PC-9 (cell line): ENCODE measurements at regions not wholly inside any gene's neighbourhood (a gene's known extent, or its start where the extent isn't known, plus 50 kb on each side); places are given as distances from the start of the nearest gene placed in this dataset.
"Not testable (repeated sequence)": the region's sequence is repeated elsewhere in the genome, so short reads cannot be mapped to it uniquely, and the experiment has no call there.

Experiments
- BruUV-seq: library from RNA; stranded (reverse); fragments of 400-500 nt; replicated peaks from 2 replicates; lab custom pipeline; 2021; lab: Mats Ljungman, UMichigan
- CTCF ChIA-PET: fragments of 300-600 bp; sonication (Branson Sonifier 250); formaldehyde crosslinking; loops from one replicate; lab custom pipeline; 2022; ENCODE audit warnings: antibody characterized with exemption; lab: Charles Lee
- POLR2A ChIA-PET: fragments of 300-600 bp; sonication (Branson Sonifier 250); formaldehyde crosslinking; loops from one replicate; lab custom pipeline; 2022; ENCODE audit warnings: antibody characterized with exemption; ENCODE audit not compliant: unreplicated experiment; lab: Charles Lee
- DNase-seq, 2 experiments: peaks; one replicate each; pipeline versions ENCODE4 v3.0.0 to v3.0.0-alpha.2; 2015 to 2022; ENCODE audit warnings: mixed read lengths in 1 of 2
- H2AFZ ChIP-seq: fragments of 200-600 bp; sonication (generic); 2 replicates; pipeline ENCODE4 v1.8.1; 2017; ENCODE audit warnings: antibody characterized with exemption
- H3F3A ChIP-seq: fragments of 200-600 bp; sonication (generic); 2 replicates; pipeline ENCODE4 v1.8.1; 2017; ENCODE audit warnings: antibody characterized with exemption, mild to moderate bottlenecking, low read depth; ENCODE audit not compliant: insufficient read depth
- H3K27ac ChIP-seq: fragments of 200-600 bp; sonication (generic); 2 replicates; pipeline ENCODE4 v1.6.1; 2016; ENCODE audit warnings: mixed run types
- H3K27me3 ChIP-seq: fragments of 200-600 bp; sonication (generic); 2 replicates; pipeline ENCODE4 v1.6.1; 2016; ENCODE audit warnings: low read depth, mixed run types; ENCODE audit not compliant: insufficient read depth
- H3K36me3 ChIP-seq: fragments of 200-600 bp; sonication (generic); 2 replicates; pipeline ENCODE4 v1.6.1; 2016; ENCODE audit warnings: low read depth, mixed run types
- H3K4me1 ChIP-seq: fragments of 200-600 bp; sonication (generic); replicated peaks from 2 replicates; pipeline ENCODE4 v1.6.1; 2016; ENCODE audit warnings: mixed run types; ENCODE audit not compliant: insufficient read depth
- H3K4me2 ChIP-seq: fragments of 200-600 bp; sonication (generic); 2 replicates; pipeline ENCODE4 v1.6.1; 2017; ENCODE audit warnings: mixed run types
- H3K4me3 ChIP-seq: fragments of 200-600 bp; sonication (generic); 2 replicates; pipeline ENCODE4 v1.6.1; 2016; ENCODE audit warnings: mixed run types
- H3K79me2 ChIP-seq: fragments of 200-600 bp; sonication (generic); 2 replicates; pipeline ENCODE4 v1.6.1; 2017; ENCODE audit warnings: low read depth, mixed run types
- H3K9me2 ChIP-seq: fragments of 200-600 bp; sonication (generic); 2 replicates; pipeline ENCODE4 v1.8.1; 2017; ENCODE audit warnings: mild to moderate bottlenecking; ENCODE audit not compliant: insufficient read depth
- H3K9me3 ChIP-seq: fragments of 200-600 bp; sonication (generic); 2 replicates; pipeline ENCODE4 v1.8.1; 2016; ENCODE audit warnings: low read depth; ENCODE audit not compliant: insufficient read depth
- H4K20me1 ChIP-seq: fragments of 200-600 bp; sonication (generic); 2 replicates; pipeline ENCODE4 v1.8.1; 2017; ENCODE audit not compliant: insufficient read depth
- EZH2 ChIP-seq: fragments of 200-600 bp; sonication (generic); IDR thresholded peaks from 2 replicates; pipeline ENCODE4 v1.8.0; 2017; ENCODE audit warnings: antibody characterized with exemption, low read depth
- intact Hi-C: fragments of 100-400 bp; cut with micrococcal nuclease; formaldehyde crosslinking; loops from one replicate; pipeline ENCODE4 v1.10.0; 2022; ENCODE audit not compliant: unreplicated experiment
- TF ChIP-seq, protein P1 (sequence below): fragments of 200-600 bp; sonication (generic); conservative IDR thresholded peaks from 2 replicates; pipeline ENCODE4 v1.6.1; 2017; ENCODE audit warnings: mixed run types, antibody characterized with exemption, mild to moderate bottlenecking, moderate library complexity

DNA sequence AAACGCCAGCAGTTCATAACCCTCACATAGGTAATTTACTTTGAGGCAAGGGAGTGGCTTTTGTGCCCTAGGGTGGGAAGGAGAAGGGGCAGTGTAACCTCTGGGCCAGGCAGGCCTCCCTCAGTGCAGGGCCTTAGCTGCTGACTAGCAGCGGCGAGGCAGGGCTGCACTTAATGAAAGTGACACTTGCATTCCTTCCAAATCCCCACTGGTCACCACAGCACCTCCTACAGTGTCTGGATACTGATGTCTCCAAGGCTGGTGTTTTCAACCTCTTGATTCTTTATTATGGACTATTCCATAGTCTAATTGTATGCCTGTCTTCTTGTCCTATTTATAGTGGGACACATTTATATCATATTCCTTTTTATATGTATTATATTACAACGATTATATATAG, 152.7 kb downstream of the LY86 start:
- H3K9me2 ChIP-seq, result no peaks in the 10 kb centered on the region
- intact Hi-C loops, result no loop called here
- TF ChIP-seq EZH2, result no peak
- TF ChIP-seq, protein P1, sequence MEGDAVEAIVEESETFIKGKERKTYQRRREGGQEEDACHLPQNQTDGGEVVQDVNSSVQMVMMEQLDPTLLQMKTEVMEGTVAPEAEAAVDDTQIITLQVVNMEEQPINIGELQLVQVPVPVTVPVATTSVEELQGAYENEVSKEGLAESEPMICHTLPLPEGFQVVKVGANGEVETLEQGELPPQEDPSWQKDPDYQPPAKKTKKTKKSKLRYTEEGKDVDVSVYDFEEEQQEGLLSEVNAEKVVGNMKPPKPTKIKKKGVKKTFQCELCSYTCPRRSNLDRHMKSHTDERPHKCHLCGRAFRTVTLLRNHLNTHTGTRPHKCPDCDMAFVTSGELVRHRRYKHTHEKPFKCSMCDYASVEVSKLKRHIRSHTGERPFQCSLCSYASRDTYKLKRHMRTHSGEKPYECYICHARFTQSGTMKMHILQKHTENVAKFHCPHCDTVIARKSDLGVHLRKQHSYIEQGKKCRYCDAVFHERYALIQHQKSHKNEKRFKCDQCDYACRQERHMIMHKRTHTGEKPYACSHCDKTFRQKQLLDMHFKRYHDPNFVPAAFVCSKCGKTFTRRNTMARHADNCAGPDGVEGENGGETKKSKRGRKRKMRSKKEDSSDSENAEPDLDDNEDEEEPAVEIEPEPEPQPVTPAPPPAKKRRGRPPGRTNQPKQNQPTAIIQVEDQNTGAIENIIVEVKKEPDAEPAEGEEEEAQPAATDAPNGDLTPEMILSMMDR, result no peak
- DNase-seq, result no peak
- no peaks in the 10 kb centered on the region for H3K9me3 ChIP-seq
- H3K27me3 ChIP-seq, result no peaks in the 10 kb centered on the region
- H3F3A ChIP-seq, result no peaks in the 10 kb centered on the region
- H2AFZ ChIP-seq, result no peak overlapping the region
- no peaks in the 10 kb centered on the region for H3K79me2 ChIP-seq
- no peaks in the 10 kb centered on the region for H3K36me3 ChIP-seq
- H3K4me3 ChIP-seq, result no peak overlapping the region
- H3K27ac ChIP-seq, result no peak overlapping the region
- ChIA-PET POLR2A (no interaction called here), CTCF (no interaction called here)
- no peaks in the 10 kb centered on the region for H4K20me1 ChIP-seq
- H3K4me1 ChIP-seq, result no peaks in the 10 kb centered on the region
- no peak overlapping the region for H3K4me2 ChIP-seq
- BruUV-seq, result no TSS peak

DNA sequence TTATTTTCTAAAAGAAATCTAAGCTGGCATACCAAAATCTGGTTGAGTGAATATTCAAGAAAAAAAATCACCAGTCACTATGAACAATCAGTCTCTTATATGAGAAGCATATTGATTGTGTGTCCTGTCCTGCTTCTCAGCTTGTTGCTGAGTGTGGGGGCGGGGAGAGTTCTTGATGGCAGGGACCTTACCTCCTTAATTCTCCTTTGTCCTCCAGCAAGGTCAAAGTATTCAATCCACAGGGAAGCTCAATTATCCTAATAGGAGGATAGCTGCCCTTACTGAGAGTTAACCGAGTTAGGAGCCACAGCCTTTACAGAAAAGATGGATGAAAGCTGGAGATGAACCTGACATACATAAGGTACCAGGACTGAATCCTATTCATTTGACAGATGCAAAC, 154.0 kb downstream of the LY86 start:
- H3K4me2 ChIP-seq, result no peak overlapping the region
- intact Hi-C loops, result no loop called here
- H3K27ac ChIP-seq, result no peak overlapping the region
- no TSS peak for BruUV-seq
- H3K9me2 ChIP-seq, result no peaks in the 10 kb centered on the region
- POLR2A ChIA-PET, result interaction anchor here (0.6 to 0.7 kb wide), 3 partner anchors 16 to 47 kb away, joined by 3 to 9 read pairs (median 3); no protein-coding TSS in a partner anchor
- H4K20me1 ChIP-seq, result no peaks in the 10 kb centered on the region
- TF ChIP-seq, protein P1, result no peak
- TF ChIP-seq EZH2, result no peak
- H3F3A ChIP-seq, result no peaks in the 10 kb centered on the region
- H3K79me2 ChIP-seq, result no peaks in the 10 kb centered on the region
- no peaks in the 10 kb centered on the region for H3K36me3 ChIP-seq
- no peak overlapping the region for H2AFZ ChIP-seq
- CTCF ChIA-PET, result interaction anchor here (0.7 kb wide), 2 partner anchors 8 to 114 kb away, joined by 3 to 9 read pairs; no protein-coding TSS in a partner anchor
- H3K4me3 ChIP-seq, result no peak overlapping the region
- H3K4me1 ChIP-seq, result no peaks in the 10 kb centered on the region
- no peak for DNase-seq
- H3K9me3 ChIP-seq, result no peaks in the 10 kb centered on the region
- no peaks in the 10 kb centered on the region for H3K27me3 ChIP-seq

DNA sequence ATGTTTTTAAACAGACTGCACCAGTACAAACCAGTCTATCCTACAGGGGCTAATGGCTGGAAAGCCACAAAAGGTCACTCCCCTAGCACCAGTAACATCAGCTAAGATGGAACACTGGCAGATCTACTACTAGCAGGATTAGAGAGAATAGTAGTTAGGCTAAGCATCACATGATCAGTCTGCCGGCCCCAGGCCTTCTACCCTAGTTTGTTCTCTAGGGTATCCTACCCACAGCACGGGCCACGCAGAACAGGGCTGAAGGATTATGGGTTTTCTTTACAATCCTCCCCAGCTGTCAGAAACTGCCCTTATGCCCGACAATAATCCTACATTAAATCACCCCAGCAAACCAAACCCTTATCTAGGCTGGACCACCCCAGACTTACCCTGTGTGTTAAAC, 156.0 kb downstream of the LY86 start:
- Histone ChIP-seq H3F3A (peaks cover 7% of the 10 kb centered on the region; the same call in 1 of the 2 replicates), H3K27ac (no peak overlapping the region), H2AFZ (no peak overlapping the region), H3K4me3 (no peak overlapping the region), H3K9me3 (no peaks in the 10 kb centered on the region), H3K79me2 (no peaks in the 10 kb centered on the region), H3K4me2 (no peak overlapping the region), H3K27me3 (no peaks in the 10 kb centered on the region), H4K20me1 (no peaks in the 10 kb centered on the region), H3K36me3 (no peaks in the 10 kb centered on the region), H3K9me2 (no peaks in the 10 kb centered on the region), H3K4me1 (peaks cover 13% of the 10 kb centered on the region)
- ChIA-PET CTCF (no interaction called here), POLR2A (no interaction called here)
- intact Hi-C loops, result no loop called here
- DNase-seq, result no peak
- no TSS peak for BruUV-seq
- TF ChIP-seq EZH2, result no peak
- TF ChIP-seq, protein P1, result no peak

- H3K4me2 ChIP-seq, BruUV-seq, intact Hi-C loops, H4K20me1 ChIP-seq, H3K27ac ChIP-seq, H3K79me2 ChIP-seq, H3K36me3 ChIP-seq, H2AFZ ChIP-seq, CTCF ChIA-PET, POLR2A ChIA-PET, H3K9me2 ChIP-seq, H3K27me3 ChIP-seq, H3K9me3 ChIP-seq, H3K4me3 ChIP-seq, H3F3A ChIP-seq, DNase-seq: not testable (repeated sequence)
- H3K4me1 ChIP-seq, result peaks cover 25% of the 10 kb centered on the region
These were observed 157.3 kb downstream of the LY86 start for GRCh38 chr6:6745637-6746332.
